HepG2 (cell line): ENCODE measurements at regions not wholly inside any gene's neighbourhood (a gene's known extent, or its start where the extent isn't known, plus 50 kb on each side); places are given as distances from the start of the nearest gene placed in this dataset.

Experiments
- ATAC-seq: fragments of 200-7000 bp; cut with Tn5 transposase; 3 replicates; pipeline ENCODE4 v1.9.1; 2020; ENCODE audit warnings: mild to moderate bottlenecking, moderate library complexity
- BruUV-seq: library from RNA; stranded (reverse); fragments of 400-500 nt; replicated peaks from 2 replicates; lab custom pipeline; 2021; lab: Mats Ljungman, UMichigan
- CTCF ChIA-PET: fragments of 300-600 bp; formaldehyde crosslinking; extraction: SDS; loops from one replicate; lab custom pipeline; 2021; ENCODE audit warnings: low total read pairs, inconsistent platforms, low intra/inter-chr PET ratio; lab: Yijun Ruan, JAX
- POLR2A ChIA-PET: fragments of 350-600 bp; sonication (Branson Sonifier 250); formaldehyde crosslinking; loops from one replicate; lab custom pipeline; 2020; ENCODE audit warnings: antibody characterized with exemption, inconsistent platforms; lab: Yijun Ruan, JAX
- DNase-seq: peaks from one replicate; pipeline ENCODE4 v3.0.0-alpha.2; 2015; ENCODE audit warnings: low spot score
- FAIRE-seq: peaks from 3 replicates; lab custom pipeline; 2011; peaks lifted over from hg19 to GRCh38; lab: Jason Lieb, UNC
- H2AFZ ChIP-seq: one replicate; pipeline ENCODE4 v1.6.1; 2011; ENCODE audit warnings: low read length, inconsistent platforms
- H3K27ac ChIP-seq: fragments of 300-600 bp; 3 replicates; pipeline ENCODE4 v1.8.0; 2011; ENCODE audit warnings: mixed run types, mild to moderate bottlenecking, mixed read lengths, low read length, inconsistent platforms; ENCODE audit not compliant: insufficient read depth; ENCODE audit errors: extremely low read length
- H3K27me3 ChIP-seq, 2 experiments: fragments of 200-600 bp in 1 of 2; 2 replicates in 1 of 2; 3 replicates in 1 of 2; pipeline versions ENCODE4 v1.6.0 to v1.8.0; 2011; ENCODE audit warnings: low read length in 2 of 2, mild to moderate bottlenecking in 2 of 2, moderate library complexity in 2 of 2, inconsistent platforms in 1 of 2; ENCODE audit not compliant: insufficient read depth in 2 of 2, control insufficient read depth in 1 of 2
- H3K36me3 ChIP-seq, 2 experiments: fragments of 200-600 bp in 1 of 2; replicated peaks in 1 of 2; 2 replicates in 1 of 2; 3 replicates in 1 of 2; pipeline versions ENCODE4 v1.5.1 to v1.8.0; 2011; ENCODE audit warnings: low read length in 2 of 2, inconsistent platforms in 1 of 2; ENCODE audit not compliant: insufficient read depth in 2 of 2, control insufficient read depth in 1 of 2
- H3K4me1 ChIP-seq: 2 replicates; pipeline ENCODE4 v1.5.1; 2012; ENCODE audit warnings: low read length, inconsistent platforms; ENCODE audit not compliant: insufficient read depth
- H3K4me2 ChIP-seq: 2 replicates; pipeline ENCODE4 v1.6.0; 2011; ENCODE audit warnings: low read depth, low read length, inconsistent platforms
- H3K4me3 ChIP-seq, 3 experiments: fragments of 200-600 bp in 1 of 3; sonication (generic), shearing (Covaris generic) in 1 of 3; replicated peaks in 1 of 3; 2 replicates each; pipeline ENCODE4 v1.5.1; 2011 to 2016; ENCODE audit warnings: low read length in 3 of 3, inconsistent platforms in 2 of 3, low read depth in 2 of 3, mild to moderate bottlenecking in 2 of 3, control low read depth in 1 of 3, mixed read lengths in 1 of 3; ENCODE audit not compliant: insufficient read depth in 1 of 3
- H3K79me2 ChIP-seq: one replicate; pipeline ENCODE4 v1.6.1; 2011; ENCODE audit warnings: low read length, inconsistent platforms; ENCODE audit not compliant: insufficient read depth
- H3K9ac ChIP-seq: 2 replicates; pipeline ENCODE4 v1.6.0; 2011; ENCODE audit warnings: mild to moderate bottlenecking, low read depth, low read length, inconsistent platforms; ENCODE audit not compliant: insufficient read depth
- H3K9me3 ChIP-seq: 2 replicates; pipeline ENCODE4 v1.5.1; 2012; ENCODE audit warnings: mild to moderate bottlenecking, low read length
- H4K20me1 ChIP-seq: 2 replicates; pipeline ENCODE4 v1.6.0; 2011; ENCODE audit warnings: inconsistent platforms, mild to moderate bottlenecking, low read length, moderate library complexity; ENCODE audit not compliant: insufficient read depth
- CHD2 ChIP-seq: IDR thresholded peaks from 2 replicates; pipeline ENCODE4 v1.6.1; 2011; ENCODE audit warnings: low read depth, low read length, improper control_type of control experiment
- FIP1L1 ChIP-seq: fragments of 200-400 bp; formaldehyde crosslinking; IDR thresholded peaks from 2 replicates; pipeline ENCODE4 v1.6.1; 2018; ENCODE audit warnings: low read depth, mild to moderate bottlenecking, low read length, moderate library complexity, borderline replicate concordance; ENCODE audit not compliant: insufficient read depth
- IKZF5 ChIP-seq: IDR thresholded peaks from 2 replicates; pipeline ENCODE4 v1.6.1; 2018; ENCODE audit warnings: missing genetic modification reagents, mild to moderate bottlenecking, missing compliant biosample characterization
- MTF1 ChIP-seq: sonication (generic); formaldehyde crosslinking; IDR thresholded peaks from 2 replicates; pipeline ENCODE4 v1.5.0; 2020; ENCODE audit warnings: missing genetic modification reagents
- NFIB ChIP-seq: sonication (generic); formaldehyde crosslinking; IDR thresholded peaks from 2 replicates; pipeline ENCODE4 v1.9.0; 2021; ENCODE audit warnings: missing genetic modification reagents, mild to moderate bottlenecking, borderline replicate concordance
- NR2F1 ChIP-seq, 2 experiments: fragments of 450-650 bp in 1 of 2; formaldehyde crosslinking in 1 of 2; IDR thresholded peaks; 2 replicates each; pipeline versions ENCODE4 v1.5.0 to v1.6.1; 2016 to 2020; ENCODE audit warnings: mild to moderate bottlenecking in 1 of 2, missing compliant biosample characterization in 1 of 2, missing genetic modification reagents in 1 of 2, moderate library complexity in 1 of 2
- ZNF160 ChIP-seq: sonication (generic); formaldehyde crosslinking; IDR thresholded peaks from 2 replicates; pipeline ENCODE4 v1.8.0; 2022; ENCODE audit warnings: mild to moderate bottlenecking, inconsistent platforms, missing genetic modification reagents
- WGBS: methylation state at CpG from one replicate; pipeline ENCODE4 v1.1.6; 2017; ENCODE audit warnings: low lambda C conversion rate; 5-methylcytosine and 5-hydroxymethylcytosine counted together
- in situ Hi-C: cut with HindIII; loops from 2 replicates; pipeline ENCODE4 v1.10.0; 2017; ENCODE audit warnings: low pct_unique_long_range_greater_than_20kb; ENCODE audit not compliant: extremely low pct_ligation_motif_present
- intact Hi-C: fragments of 100-400 bp; cut with micrococcal nuclease; formaldehyde crosslinking; loops from one replicate; pipeline ENCODE4 v1.10.0; 2022; ENCODE audit not compliant: unreplicated experiment

GRCh38 chr9:82208741-82209450 is 220.3 kb downstream of the SPATA31D1 start:
- DNase-seq, result no peak
- H3K9ac ChIP-seq, result no peak overlapping the region
- no peak overlapping the region for H3K4me2 ChIP-seq
- H3K4me1 ChIP-seq, result no peaks in the 10 kb centered on the region
- intact Hi-C loops (no loop called here), in situ Hi-C loops (no loop called here)
- H4K20me1 ChIP-seq, result no peaks in the 10 kb centered on the region
- H2AFZ ChIP-seq, result no peak overlapping the region
- no peaks in the 10 kb centered on the region for H3K27me3 ChIP-seq
- BruUV-seq, result no TSS peak
- WGBS, result 4% methylated on average over 2 of the region's 2 CpGs
- POLR2A ChIA-PET, result no interaction called here
- H3K36me3 ChIP-seq, result no peaks in the 10 kb centered on the region
- H3K9me3 ChIP-seq, result no peaks in the 10 kb centered on the region
- H3K79me2 ChIP-seq, result no peaks in the 10 kb centered on the region
- CTCF ChIA-PET, result no interaction called here
- no peak for TF ChIP-seq NFIB (CRISPR knock-in tag)
- TF ChIP-seq IKZF5 (CRISPR knock-in tag), result no peak
- no peak overlapping the region for H3K4me3 ChIP-seq
- no peak for FAIRE-seq
- no peak overlapping the region for H3K27ac ChIP-seq
- ATAC-seq, result no peak

GRCh38 chr9:82209797-82210470 is 221.4 kb downstream of the SPATA31D1 start:
- in situ Hi-C loops, result no loop called here
- Histone ChIP-seq H3K4me2 (no peak overlapping the region), H3K27ac (no peak overlapping the region), H3K9me3 (no peaks in the 10 kb centered on the region), H2AFZ (no peak overlapping the region), H3K79me2 (no peaks in the 10 kb centered on the region), H3K9ac (no peak overlapping the region), H3K27me3 (no peaks in the 10 kb centered on the region), H3K4me1 (no peaks in the 10 kb centered on the region), H4K20me1 (no peaks in the 10 kb centered on the region), H3K36me3 (no peaks in the 10 kb centered on the region), H3K4me3 (no peak overlapping the region)
- WGBS, result 0% methylated on average over 1 of the region's 1 CpG
- ChIA-PET POLR2A (no interaction called here), CTCF (no interaction called here)
- no TSS peak for BruUV-seq
- FAIRE-seq (no peak), ATAC-seq (no peak), DNase-seq (no peak)
- intact Hi-C loops, result no loop called here
- TF ChIP-seq MTF1 (CRISPR knock-in tag) (no peak), FIP1L1 (no peak), CHD2 (no peak), NR2F1 (CRISPR knock-in tag; IDR thresholded peaks at IDR 0.05) (no peak), ZNF160 (no peak)
